Transverse colon (tissue), 4 donors: ENCODE measurements at regions not wholly inside any gene's neighbourhood (a gene's known extent, or its start where the extent isn't known, plus 50 kb on each side); places are given as distances from the start of the nearest gene placed in this dataset.

Experiments
- EP300 ChIP-seq: sonication (generic); formaldehyde crosslinking; IDR thresholded peaks from one replicate; pipeline ENCODE4 v1.6.1; 2017; ENCODE audit warnings: antibody characterized with exemption, low read depth
- POLR2A ChIP-seq: fragments of 450-650 bp; IDR thresholded peaks from one replicate; pipeline ENCODE4 v1.6.1; 2016; ENCODE audit warnings: antibody characterized with exemption, mild to moderate bottlenecking, moderate library complexity
- POLR2AphosphoS5 ChIP-seq, 3 donors: sonication (generic); formaldehyde crosslinking; IDR thresholded peaks; one replicate each; pipeline ENCODE4 v1.6.1; 2016; ENCODE audit warnings: antibody characterized with exemption in 3 of 3
- TF ChIP-seq, protein P1 (sequence below), 5 experiments: fragments of 200-600 bp in 3 of 5; fragments of 450-650 bp in 2 of 5; sonication (generic) in 3 of 5; IDR thresholded peaks; 1 replicate in 2 of 5; 2 replicates in 3 of 5; pipeline ENCODE4 v1.5.1; 2016 to 2017; ENCODE audit warnings: antibody characterized with exemption in 5 of 5, inconsistent platforms in 3 of 5, mild to moderate bottlenecking in 2 of 5, moderate library complexity in 1 of 5

DNA sequence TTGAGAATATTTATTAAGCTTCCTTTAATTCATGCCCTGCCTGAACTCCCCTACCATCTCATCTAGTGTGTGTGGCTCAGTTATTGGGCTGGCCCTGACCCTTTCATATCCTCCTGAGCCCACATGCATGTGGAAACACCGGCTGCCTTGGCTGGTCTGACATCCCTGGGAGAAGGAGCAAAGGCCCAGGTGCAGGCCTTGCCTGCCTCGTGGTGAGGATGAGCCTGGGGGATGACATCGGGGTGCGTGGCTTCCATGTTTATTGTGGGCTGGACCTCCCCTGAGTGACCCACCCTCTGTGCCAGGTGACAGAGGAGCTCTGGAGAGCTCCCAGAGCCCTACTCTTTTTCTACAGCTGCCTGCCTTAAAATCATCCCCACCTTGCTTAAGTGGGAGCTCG lies 69.1 kb downstream of the FOXA2 start:
- TF ChIP-seq, protein P1, sequence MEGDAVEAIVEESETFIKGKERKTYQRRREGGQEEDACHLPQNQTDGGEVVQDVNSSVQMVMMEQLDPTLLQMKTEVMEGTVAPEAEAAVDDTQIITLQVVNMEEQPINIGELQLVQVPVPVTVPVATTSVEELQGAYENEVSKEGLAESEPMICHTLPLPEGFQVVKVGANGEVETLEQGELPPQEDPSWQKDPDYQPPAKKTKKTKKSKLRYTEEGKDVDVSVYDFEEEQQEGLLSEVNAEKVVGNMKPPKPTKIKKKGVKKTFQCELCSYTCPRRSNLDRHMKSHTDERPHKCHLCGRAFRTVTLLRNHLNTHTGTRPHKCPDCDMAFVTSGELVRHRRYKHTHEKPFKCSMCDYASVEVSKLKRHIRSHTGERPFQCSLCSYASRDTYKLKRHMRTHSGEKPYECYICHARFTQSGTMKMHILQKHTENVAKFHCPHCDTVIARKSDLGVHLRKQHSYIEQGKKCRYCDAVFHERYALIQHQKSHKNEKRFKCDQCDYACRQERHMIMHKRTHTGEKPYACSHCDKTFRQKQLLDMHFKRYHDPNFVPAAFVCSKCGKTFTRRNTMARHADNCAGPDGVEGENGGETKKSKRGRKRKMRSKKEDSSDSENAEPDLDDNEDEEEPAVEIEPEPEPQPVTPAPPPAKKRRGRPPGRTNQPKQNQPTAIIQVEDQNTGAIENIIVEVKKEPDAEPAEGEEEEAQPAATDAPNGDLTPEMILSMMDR (IDR thresholded peaks at IDR 0.05) = no peak
- TF ChIP-seq EP300 (no peak), POLR2AphosphoS5 (IDR thresholded peaks at IDR 0.05) (no peak), POLR2A (no peak)
